GM23338 (cell line): ENCODE measurements at regions not wholly inside any gene's neighbourhood (a gene's known extent, or its start where the extent isn't known, plus 50 kb on each side); places are given as distances from the start of the nearest gene placed in this dataset.

Source experiments
- ATAC-seq: fragments of 200-7000 bp; cut with Tn5 transposase; 3 replicates; pipeline ENCODE4 v1.9.1; 2020
- DNase-seq: peaks from one replicate; pipeline ENCODE4 v3.0.0-alpha.2; 2015; ENCODE audit warnings: low spot score
- H2AFZ ChIP-seq: fragments of 200-600 bp; sonication (generic); 2 replicates; pipeline ENCODE4 v1.8.0; 2016; ENCODE audit warnings: antibody characterized with exemption, mild to moderate bottlenecking, moderate library complexity
- H3F3A ChIP-seq: fragments of 200-600 bp; sonication (generic); replicated peaks from 2 replicates; pipeline ENCODE4 v1.8.0; 2017; ENCODE audit warnings: antibody characterized with exemption, mixed run types, low read depth
- H3K27ac ChIP-seq: fragments of 200-600 bp; sonication (generic); 2 replicates; pipeline ENCODE4 v1.6.1; 2016; ENCODE audit warnings: low read depth
- H3K27me3 ChIP-seq: fragments of 200-600 bp; sonication (generic); 2 replicates; pipeline ENCODE4 v1.8.0; 2016; ENCODE audit warnings: mild to moderate bottlenecking, mixed run types, moderate library complexity; ENCODE audit not compliant: insufficient read depth
- H3K36me3 ChIP-seq: fragments of 200-600 bp; sonication (generic); 2 replicates; pipeline ENCODE4 v1.8.0; 2016; ENCODE audit warnings: mild to moderate bottlenecking; ENCODE audit not compliant: insufficient read depth
- H3K4me1 ChIP-seq: fragments of 200-600 bp; sonication (generic); 2 replicates; pipeline ENCODE4 v1.8.0; 2016; ENCODE audit warnings: mild to moderate bottlenecking, moderate library complexity; ENCODE audit not compliant: insufficient read depth
- H3K4me2 ChIP-seq: fragments of 200-600 bp; sonication (generic); 2 replicates; pipeline ENCODE4 v1.7.1; 2017; ENCODE audit warnings: mixed run types
- H3K4me3 ChIP-seq: fragments of 200-600 bp; sonication (generic); 2 replicates; pipeline ENCODE4 v1.6.1; 2016; ENCODE audit warnings: mixed run types
- H3K79me2 ChIP-seq: fragments of 200-600 bp; sonication (generic); replicated peaks from 2 replicates; pipeline ENCODE4 v1.8.0; 2017; ENCODE audit warnings: mild to moderate bottlenecking; ENCODE audit not compliant: insufficient read depth
- H3K9me2 ChIP-seq: fragments of 200-600 bp; sonication (generic); 2 replicates; pipeline ENCODE4 v1.8.0; 2017; ENCODE audit not compliant: insufficient read depth
- H4K20me1 ChIP-seq: fragments of 200-600 bp; sonication (generic); replicated peaks from 2 replicates; pipeline ENCODE4 v1.8.0; 2017; ENCODE audit warnings: mild to moderate bottlenecking; ENCODE audit not compliant: insufficient read depth
- H3K27ac Mint-ChIP-seq: 2 replicates; pipeline ENCODE4 v1.8.0; 2020; ENCODE audit warnings: inconsistent platforms, mild to moderate bottlenecking, moderate library complexity, mixed read lengths
- H3K27me3 Mint-ChIP-seq: 3 replicates; pipeline ENCODE4 v1.8.0; 2022; ENCODE audit warnings: low read depth, mild to moderate bottlenecking, moderate library complexity, mixed read lengths, inconsistent platforms; ENCODE audit not compliant: insufficient read depth, poor library complexity
- H3K36me3 Mint-ChIP-seq: 3 replicates; pipeline ENCODE4 v1.8.0; 2021; ENCODE audit warnings: low read depth, mild to moderate bottlenecking, inconsistent platforms, moderate library complexity, mixed read lengths
- H3K4me1 Mint-ChIP-seq: 3 replicates; pipeline ENCODE4 v1.8.0; 2020; ENCODE audit warnings: mild to moderate bottlenecking, inconsistent platforms, mixed read lengths
- H3K4me3 Mint-ChIP-seq: 3 replicates; pipeline ENCODE4 v1.8.0; 2021; ENCODE audit warnings: moderate library complexity, mild to moderate bottlenecking, inconsistent platforms, mixed read lengths
- H3K9me3 Mint-ChIP-seq: 3 replicates; pipeline ENCODE4 v1.8.0; 2020; ENCODE audit warnings: moderate library complexity, mild to moderate bottlenecking, inconsistent platforms, mixed read lengths
- CREB1 ChIP-seq: fragments of 250-450 bp; sonication (Bioruptor Pico); IDR thresholded peaks from 2 replicates; pipeline ENCODE4 v1.5.0; 2020; ENCODE audit warnings: low read depth, mild to moderate bottlenecking, moderate library complexity
- CTCF ChIP-seq, 2 experiments: fragments of 200-600 bp in 1 of 2; sonication (generic) in 1 of 2; conservative IDR thresholded peaks; 2 replicates each; pipeline versions ENCODE4 v1.5.1 to v1.6.1; 2016 to 2017; ENCODE audit warnings: antibody characterized with exemption in 2 of 2, low read depth in 2 of 2, mild to moderate bottlenecking in 2 of 2, moderate library complexity in 1 of 2
- ETS1 ChIP-seq: IDR thresholded peaks from 2 replicates; pipeline ENCODE4 v1.6.1; 2016; ENCODE audit warnings: antibody characterized with exemption
- EZH2 ChIP-seq: fragments of 200-600 bp; sonication (generic); IDR thresholded peaks from one replicate; pipeline ENCODE4 v1.8.0; 2017; ENCODE audit warnings: antibody characterized with exemption, mild to moderate bottlenecking, low read depth; ENCODE audit not compliant: unreplicated experiment
- EZH2phosphoT487 ChIP-seq: fragments of 200-600 bp; sonication (generic); IDR thresholded peaks from one replicate; pipeline ENCODE4 v1.8.1; 2018; ENCODE audit warnings: antibody characterized with exemption; ENCODE audit not compliant: unreplicated experiment
- JUNB ChIP-seq: IDR thresholded peaks from one replicate; pipeline ENCODE4 v1.6.1; 2016; ENCODE audit warnings: antibody characterized with exemption; ENCODE audit not compliant: unreplicated experiment
- NANOG ChIP-seq: IDR thresholded peaks from 2 replicates; pipeline ENCODE4 v1.6.1; 2016; ENCODE audit warnings: antibody characterized with exemption, borderline replicate concordance
- POLR2AphosphoS5 ChIP-seq: IDR thresholded peaks from 2 replicates; pipeline ENCODE4 v1.6.1; 2016; ENCODE audit warnings: antibody characterized with exemption, low read depth
- REST ChIP-seq: IDR thresholded peaks from one replicate; pipeline ENCODE4 v1.6.1; 2018; ENCODE audit warnings: antibody characterized with exemption; ENCODE audit not compliant: unreplicated experiment
- STAT1 ChIP-seq: IDR thresholded peaks from one replicate; pipeline ENCODE4 v1.6.1; 2016; ENCODE audit warnings: antibody characterized with exemption; ENCODE audit not compliant: unreplicated experiment
- ZNF114 ChIP-seq: fragments of 250-450 bp; sonication (Bioruptor Pico); IDR thresholded peaks from 2 replicates; pipeline ENCODE4 v1.5.0; 2020; ENCODE audit warnings: mild to moderate bottlenecking, moderate library complexity
- ZNF331 ChIP-seq: fragments of 250-450 bp; sonication (Bioruptor Pico); IDR thresholded peaks from 2 replicates; pipeline ENCODE4 v1.5.0; 2020; ENCODE audit warnings: low read depth, mild to moderate bottlenecking, moderate library complexity

- H2AFZ ChIP-seq: no peak overlapping the region
- no peaks in the 10 kb centered on the region for H3K79me2 ChIP-seq
- peaks cover 23% of the 10 kb centered on the region; the same call in 1 of the 2 replicates for H3K4me1 ChIP-seq
- no peaks in the 10 kb centered on the region for H3K27me3 ChIP-seq
- DNase-seq (peak; percentile 58), ATAC-seq (peak; percentile 9; the same call in 2 of the 3 replicates)
- no peaks in the 10 kb centered on the region for H3F3A ChIP-seq
- peak overlapping the region; percentile 74 for H3K4me2 ChIP-seq
- peak overlapping the region; percentile 100 for H3K27ac ChIP-seq
- Mint-ChIP-seq H3K9me3 (no peaks in the 10 kb centered on the region), H3K4me1 (peaks cover 40% of the 10 kb centered on the region), H3K4me3 (no peak overlapping the region; the same call in 2 of the 3 replicates), H3K27me3 (no peaks in the 10 kb centered on the region), H3K27ac (peak overlapping the region; percentile 84), H3K36me3 (no peaks in the 10 kb centered on the region)
- H4K20me1 ChIP-seq: no peaks in the 10 kb centered on the region
- H3K4me3 ChIP-seq: no peak overlapping the region
- no peaks in the 10 kb centered on the region for H3K36me3 ChIP-seq
- TF ChIP-seq POLR2AphosphoS5 (no peak), STAT1 (no peak)
- H3K9me2 ChIP-seq: no peaks in the 10 kb centered on the region
These were observed 219.8 kb downstream of the ZNF674 start for GRCh38 chrX:46325312-46325877.

- H3F3A ChIP-seq: no peaks in the 10 kb centered on the region
- H3K4me2 ChIP-seq: peak overlapping the region; percentile 37; the same call in 1 of the 2 replicates
- no peaks in the 10 kb centered on the region for H3K79me2 ChIP-seq
- H2AFZ ChIP-seq: no peak overlapping the region
- DNase-seq (no peak), ATAC-seq (no peak)
- no peaks in the 10 kb centered on the region for H3K9me2 ChIP-seq
- peaks cover 22% of the 10 kb centered on the region; the same call in 1 of the 2 replicates for H3K4me1 ChIP-seq
- H3K27ac ChIP-seq: peak overlapping the region; percentile 43; the same call in 1 of the 2 replicates
- no peaks in the 10 kb centered on the region for H3K36me3 ChIP-seq
- no peaks in the 10 kb centered on the region for H4K20me1 ChIP-seq
- Mint-ChIP-seq H3K4me3 (no peak overlapping the region), H3K9me3 (no peaks in the 10 kb centered on the region), H3K36me3 (no peaks in the 10 kb centered on the region), H3K4me1 (peaks cover 46% of the 10 kb centered on the region), H3K27me3 (peaks cover 2% of the 10 kb centered on the region), H3K27ac (no peak overlapping the region)
- H3K27me3 ChIP-seq: no peaks in the 10 kb centered on the region
- no peak overlapping the region for H3K4me3 ChIP-seq
- TF ChIP-seq CTCF (conservative IDR thresholded peaks at IDR 0.05; ENCODE audit: low read depth in 2 of 2): no peak
- no peak for TF ChIP-seq STAT1
- no peak for TF ChIP-seq NANOG
- TF ChIP-seq EZH2phosphoT487: no peak
- TF ChIP-seq ZNF114: no peak
- no peak for TF ChIP-seq ZNF331
- no peak for TF ChIP-seq JUNB
- no peak for TF ChIP-seq CREB1 (CRISPR knock-in tag)
- no peak for TF ChIP-seq EZH2
- TF ChIP-seq ETS1: no peak
- no peak for TF ChIP-seq REST
These were observed 221.1 kb downstream of the ZNF674 start for GRCh38 chrX:46324166-46324565.
